Transverse colon (tissue), 4 donors: ENCODE measurements at regions not wholly inside any gene's neighbourhood (a gene's known extent, or its start where the extent isn't known, plus 50 kb on each side); places are given as distances from the start of the nearest gene placed in this dataset.

ENCODE experiments used
- DNase-seq: peaks from one replicate; pipeline ENCODE4 v3.0.0-alpha.2; 2019
- H3K27ac ChIP-seq, 4 donors: fragments of 200-600 bp; sonication (generic); 2 replicates each; pipeline ENCODE4 v1.5.1; 2016 to 2018; ENCODE audit warnings: inconsistent platforms in 4 of 4
- H3K27me3 ChIP-seq: fragments of 200-600 bp; sonication (generic); 2 replicates; pipeline ENCODE4 v1.5.1; 2017; ENCODE audit warnings: inconsistent platforms
- H3K36me3 ChIP-seq, 4 donors: fragments of 200-600 bp; sonication (generic); 2 replicates each; pipeline ENCODE4 v1.5.1; 2017 to 2019; ENCODE audit warnings: inconsistent platforms in 4 of 4
- H3K4me1 ChIP-seq, 4 donors: fragments of 200-600 bp; sonication (generic); 2 replicates each; pipeline ENCODE4 v1.5.1; 2017 to 2020; ENCODE audit warnings: inconsistent platforms in 4 of 4
- H3K4me3 ChIP-seq, 4 donors: fragments of 200-600 bp; sonication (generic); 1 replicate in 1 of 4; 2 replicates in 3 of 4; pipeline versions ENCODE4 v1.5.1 to v1.6.1; 2017 to 2019; ENCODE audit warnings: inconsistent platforms in 4 of 4
- H3K9me3 ChIP-seq, 2 donors: fragments of 200-600 bp; sonication (generic); 2 replicates each; pipeline ENCODE4 v1.5.1; 2017 to 2019; ENCODE audit warnings: inconsistent platforms in 2 of 2
- EP300 ChIP-seq: sonication (generic); formaldehyde crosslinking; IDR thresholded peaks from one replicate; pipeline ENCODE4 v1.6.1; 2017; ENCODE audit warnings: antibody characterized with exemption, low read depth
- POLR2A ChIP-seq: fragments of 450-650 bp; IDR thresholded peaks from one replicate; pipeline ENCODE4 v1.6.1; 2016; ENCODE audit warnings: antibody characterized with exemption, mild to moderate bottlenecking, moderate library complexity
- POLR2AphosphoS5 ChIP-seq, 3 donors: sonication (generic); formaldehyde crosslinking; IDR thresholded peaks; one replicate each; pipeline ENCODE4 v1.6.1; 2016; ENCODE audit warnings: antibody characterized with exemption in 3 of 3
- WGBS, 2 donors: methylation state at CpG; one replicate each; pipeline ENCODE4 v1.1.5; 2018; ENCODE audit warnings: low coverage in 1 of 2; 5-methylcytosine and 5-hydroxymethylcytosine counted together
- in situ Hi-C, 4 donors: fragments of 200-750 bp; cut with MboI; loops; one replicate each; pipeline versions ENCODE4 v1.15.0 to v1.15.1; 2017; ENCODE audit warnings: low sequenced_read_pairs in 3 of 4, low pct_ligation_motif_present in 1 of 4, low pct_unique_long_range_greater_than_20kb in 1 of 4
- intact Hi-C: fragments of 100-400 bp; cut with DNase I; formaldehyde crosslinking; loops from one replicate; pipeline ENCODE4 v1.15.1; 2023; ENCODE audit warnings: low total_unique reads
- TF ChIP-seq, protein P1 (sequence below), 5 experiments: fragments of 200-600 bp in 3 of 5; fragments of 450-650 bp in 2 of 5; sonication (generic) in 3 of 5; IDR thresholded peaks; 1 replicate in 2 of 5; 2 replicates in 3 of 5; pipeline ENCODE4 v1.5.1; 2016 to 2017; ENCODE audit warnings: antibody characterized with exemption in 5 of 5, inconsistent platforms in 3 of 5, mild to moderate bottlenecking in 2 of 5, moderate library complexity in 1 of 5

DNA sequence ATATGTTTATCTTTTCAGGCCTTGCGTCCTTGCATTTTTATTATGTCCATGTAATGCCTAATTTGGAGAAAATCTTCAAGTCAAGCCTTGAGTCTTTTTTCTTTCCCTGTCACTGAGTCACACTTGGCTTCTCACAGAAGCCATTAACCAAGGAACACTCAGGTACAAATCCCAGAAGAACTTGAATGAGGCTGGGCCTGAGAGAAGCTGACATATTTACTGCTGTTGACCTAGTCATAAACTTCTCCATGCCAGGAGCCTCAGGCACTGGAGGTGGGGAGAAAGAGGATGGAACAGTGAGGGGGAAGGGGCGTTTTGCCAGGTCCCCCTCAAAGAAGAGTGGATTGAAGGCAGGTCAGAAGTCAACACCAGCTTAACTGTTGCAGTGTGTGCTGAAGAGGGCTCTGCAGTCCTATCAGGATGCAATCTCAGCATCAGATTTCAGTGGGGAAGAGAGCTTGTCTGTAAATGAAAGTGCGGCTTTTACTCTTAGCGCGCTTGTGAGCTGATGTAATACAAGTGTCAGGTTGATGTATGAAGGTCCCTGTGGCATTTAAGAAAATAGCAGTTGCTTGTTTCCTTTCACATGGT is 526.0 kb downstream of the ETS1 start:
- in situ Hi-C loops, result no loop called here
- H3K4me3 ChIP-seq, result no peak overlapping the region
- no peaks in the 10 kb centered on the region for H3K27me3 ChIP-seq
- DNase-seq, result no peak
- peak overlapping the region in 2 of 4 donors; percentile 28 to 29 for H3K27ac ChIP-seq
- intact Hi-C loops, result no loop called here
- TF ChIP-seq, protein P1, sequence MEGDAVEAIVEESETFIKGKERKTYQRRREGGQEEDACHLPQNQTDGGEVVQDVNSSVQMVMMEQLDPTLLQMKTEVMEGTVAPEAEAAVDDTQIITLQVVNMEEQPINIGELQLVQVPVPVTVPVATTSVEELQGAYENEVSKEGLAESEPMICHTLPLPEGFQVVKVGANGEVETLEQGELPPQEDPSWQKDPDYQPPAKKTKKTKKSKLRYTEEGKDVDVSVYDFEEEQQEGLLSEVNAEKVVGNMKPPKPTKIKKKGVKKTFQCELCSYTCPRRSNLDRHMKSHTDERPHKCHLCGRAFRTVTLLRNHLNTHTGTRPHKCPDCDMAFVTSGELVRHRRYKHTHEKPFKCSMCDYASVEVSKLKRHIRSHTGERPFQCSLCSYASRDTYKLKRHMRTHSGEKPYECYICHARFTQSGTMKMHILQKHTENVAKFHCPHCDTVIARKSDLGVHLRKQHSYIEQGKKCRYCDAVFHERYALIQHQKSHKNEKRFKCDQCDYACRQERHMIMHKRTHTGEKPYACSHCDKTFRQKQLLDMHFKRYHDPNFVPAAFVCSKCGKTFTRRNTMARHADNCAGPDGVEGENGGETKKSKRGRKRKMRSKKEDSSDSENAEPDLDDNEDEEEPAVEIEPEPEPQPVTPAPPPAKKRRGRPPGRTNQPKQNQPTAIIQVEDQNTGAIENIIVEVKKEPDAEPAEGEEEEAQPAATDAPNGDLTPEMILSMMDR (IDR thresholded peaks at IDR 0.05), result no peak
- TF ChIP-seq EP300 (no peak), POLR2AphosphoS5 (IDR thresholded peaks at IDR 0.05) (no peak), POLR2A (no peak)
- 35 to 50% methylated on average over 3 to 5 of the region's 5 CpGs for WGBS, 2 donors
- no peaks in the 10 kb centered on the region for H3K4me1 ChIP-seq
- H3K36me3 ChIP-seq, result no peaks in the 10 kb centered on the region
- no peaks in the 10 kb centered on the region for H3K9me3 ChIP-seq

DNA sequence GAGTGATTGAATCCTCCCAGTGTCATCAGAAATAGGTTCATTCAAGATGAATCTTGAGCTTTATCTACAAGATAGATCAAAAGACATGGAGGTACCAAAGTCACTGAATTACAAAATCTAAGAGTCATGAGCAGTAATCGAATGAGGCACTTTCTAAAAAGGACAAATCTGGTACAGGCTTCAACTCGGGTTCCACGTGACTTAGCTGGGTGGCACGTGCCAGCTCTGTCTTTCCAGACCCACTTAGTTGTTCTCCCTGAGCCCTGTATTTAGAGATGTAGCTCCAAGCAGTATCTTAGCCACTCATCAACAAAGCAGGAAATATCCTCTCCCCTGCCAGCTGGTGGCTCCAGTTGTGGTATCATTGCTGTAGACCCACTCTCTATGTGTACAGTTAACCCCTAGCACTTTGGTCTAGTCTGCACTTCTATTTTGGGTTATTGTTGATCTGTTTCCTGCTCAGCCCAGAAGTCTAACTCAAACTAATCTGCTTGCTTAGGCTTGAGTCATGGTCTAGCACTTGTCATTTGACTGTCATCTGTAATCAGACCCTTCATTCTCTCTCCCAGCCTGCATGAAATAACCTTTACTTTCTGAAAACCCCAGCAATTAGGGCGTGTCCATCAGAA is 528.7 kb downstream of the ETS1 start:
- Histone ChIP-seq H3K4me1 (no peaks in the 10 kb centered on the region), H3K36me3 (no peaks in the 10 kb centered on the region), H3K27ac (no peak overlapping the region), H3K9me3 (no peaks in the 10 kb centered on the region), H3K4me3 (no peak overlapping the region), H3K27me3 (no peaks in the 10 kb centered on the region)
- DNase-seq, result no peak
- 77 to 89% methylated on average over 4 to 5 of the region's 5 CpGs for WGBS, 2 donors
- intact Hi-C loops, result no loop called here
- in situ Hi-C loops, result no loop called here
- TF ChIP-seq EP300 (no peak), POLR2AphosphoS5 (IDR thresholded peaks at IDR 0.05) (no peak)
- TF ChIP-seq, protein P1 (IDR thresholded peaks at IDR 0.05), result no peak

DNA sequence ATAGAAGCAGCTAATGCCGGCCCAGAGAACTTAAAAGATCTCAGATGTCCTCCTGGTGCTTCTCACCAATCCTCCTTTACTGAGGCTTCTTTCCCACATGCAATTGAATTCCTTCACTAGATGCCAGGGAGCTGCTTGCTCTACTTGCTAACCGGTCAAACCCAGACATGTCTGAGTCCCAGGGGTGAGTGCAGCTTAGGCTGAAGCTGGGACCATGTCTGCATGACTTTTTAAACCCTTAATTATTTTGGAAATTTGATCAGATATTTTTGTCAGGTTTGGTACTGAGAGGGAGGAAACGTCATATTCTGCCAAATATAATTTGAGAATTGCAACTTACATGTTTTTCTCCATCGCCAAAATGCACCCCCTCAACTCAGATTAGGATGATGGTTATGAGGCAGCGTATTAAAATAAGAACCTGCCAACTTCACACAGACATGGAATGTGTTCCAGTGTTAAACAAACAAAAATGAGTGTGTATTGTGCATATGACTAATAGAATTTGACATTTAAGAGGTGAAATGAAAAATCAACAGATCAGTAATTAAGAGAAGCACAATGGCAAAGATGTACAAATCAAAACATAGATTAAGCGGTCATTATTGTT is 529.5 kb downstream of the ETS1 start:
- H3K36me3 ChIP-seq, result no peaks in the 10 kb centered on the region
- no peaks in the 10 kb centered on the region for H3K27me3 ChIP-seq
- H3K4me1 ChIP-seq, result no peaks in the 10 kb centered on the region
- H3K4me3 ChIP-seq, result no peak overlapping the region
- WGBS, 2 donors, result 78 to 97% methylated on average over 4 to 6 of the region's 6 CpGs
- no peak for DNase-seq
- intact Hi-C loops (no loop called here), in situ Hi-C loops (no loop called here)
- H3K9me3 ChIP-seq, result no peaks in the 10 kb centered on the region
- TF ChIP-seq POLR2A, result no peak
- TF ChIP-seq, protein P1 (IDR thresholded peaks at IDR 0.05), result no peak
- no peak for TF ChIP-seq EP300
- no peak for TF ChIP-seq POLR2AphosphoS5 (IDR thresholded peaks at IDR 0.05)
- H3K27ac ChIP-seq, result no peak overlapping the region

DNA sequence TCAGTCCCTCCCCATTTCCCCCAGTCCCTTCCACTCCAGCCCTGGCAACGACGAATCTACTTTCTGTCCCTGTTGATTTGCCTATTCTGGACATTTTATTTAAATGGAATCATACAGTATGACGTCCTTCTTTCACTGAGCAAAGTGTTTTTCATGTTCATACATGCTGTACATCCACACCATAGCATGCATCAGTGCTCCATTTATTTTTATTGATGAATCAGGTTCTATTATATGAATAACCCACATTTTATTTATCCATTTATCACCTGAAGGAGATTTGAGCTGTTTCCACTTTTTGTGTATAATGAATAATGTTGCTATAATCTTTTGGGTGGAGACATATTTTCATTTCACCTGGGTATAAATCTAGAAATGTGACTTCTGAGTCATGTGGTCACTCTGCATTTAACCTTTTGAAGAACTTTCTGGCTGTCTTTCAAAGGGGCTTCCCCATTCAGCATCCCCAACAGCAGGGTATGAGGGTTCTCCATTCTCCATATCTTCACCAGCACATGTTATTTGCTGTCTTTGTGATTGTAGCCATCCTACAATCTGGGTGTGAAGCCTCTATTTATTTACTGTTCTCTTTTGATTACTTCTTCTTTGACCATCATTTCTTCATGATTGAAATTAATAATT is 531.7 kb downstream of the ETS1 start:
- H3K4me1 ChIP-seq, result no peaks in the 10 kb centered on the region

More for the DNA sequence above, 531.7 kb downstream of the ETS1 start:
- no peak for TF ChIP-seq POLR2AphosphoS5 (IDR thresholded peaks at IDR 0.05)
- TF ChIP-seq POLR2A, result no peak
- TF ChIP-seq, protein P1 (IDR thresholded peaks at IDR 0.05), result no peak
- no peak for TF ChIP-seq EP300
- H3K27me3 ChIP-seq, result no peaks in the 10 kb centered on the region
- intact Hi-C loops (no loop called here), in situ Hi-C loops (no loop called here)
- no peak overlapping the region for H3K27ac ChIP-seq
- H3K4me3 ChIP-seq, result no peak overlapping the region
- no peak for DNase-seq
- 84 to 92% methylated on average over 3 of the region's 3 CpGs for WGBS, 2 donors
- no peaks in the 10 kb centered on the region for H3K36me3 ChIP-seq
- no peaks in the 10 kb centered on the region for H3K9me3 ChIP-seq
